HG03097 (cell line): ENCODE measurements at regions not wholly inside any gene's neighbourhood (a gene's known extent, or its start where the extent isn't known, plus 50 kb on each side); places are given as distances from the start of the nearest gene placed in this dataset.

Experiments
- ATAC-seq: cut with Tn5 transposase; IDR thresholded peaks from one replicate; pipeline ENCODE4 v1.9.1; 2021; ENCODE audit not compliant: unreplicated experiment, low FRiP score

GRCh38 chr2:183606022-183606717 lies 481.9 kb downstream of the NUP35 start:
- no peak for ATAC-seq

GRCh38 chr2:183606718-183607085 lies 482.5 kb downstream of the NUP35 start:
- no peak for ATAC-seq

- no peak for ATAC-seq
Measured at GRCh38 chr2:183607995-183608394, 483.8 kb downstream of the NUP35 start.

- ATAC-seq, result no peak
Measured at GRCh38 chr2:183608747-183609146, 484.5 kb downstream of the NUP35 start.

GRCh38 chr2:183610724-183611123 lies 486.5 kb downstream of the NUP35 start:
- no peak for ATAC-seq

GRCh38 chr2:183614799-183615435 lies 490.7 kb downstream of the NUP35 start:
- ATAC-seq, result no peak

- ATAC-seq, result no peak
Measured at GRCh38 chr2:183623227-183623626, 499.0 kb downstream of the NUP35 start.

GRCh38 chr2:183630964-183631363 lies 506.7 kb downstream of the NUP35 start:
- ATAC-seq, result no peak

- no peak for ATAC-seq
Measured at GRCh38 chr2:183656121-183656520, 531.9 kb downstream of the NUP35 start.

GRCh38 chr2:183665425-183665824 lies 541.2 kb downstream of the NUP35 start:
- no peak for ATAC-seq

- ATAC-seq, result no peak
Measured at GRCh38 chr2:183666031-183666430, 541.8 kb downstream of the NUP35 start.

GRCh38 chr2:183671233-183671632 lies 547.0 kb downstream of the NUP35 start:
- ATAC-seq, result no peak

- no peak for ATAC-seq
Measured at GRCh38 chr2:183678908-183679307, 554.7 kb downstream of the NUP35 start.

- ATAC-seq, result no peak
Measured at GRCh38 chr2:183680573-183680972, 556.3 kb downstream of the NUP35 start.

- ATAC-seq, result no peak
Measured at GRCh38 chr2:183684686-183685085, 560.4 kb downstream of the NUP35 start.

- ATAC-seq, result no peak
Measured at GRCh38 chr2:183696028-183696427, 571.8 kb downstream of the NUP35 start.

GRCh38 chr2:183709829-183710228 lies 585.6 kb downstream of the NUP35 start:
- ATAC-seq, result no peak

GRCh38 chr2:183718246-183718645 lies 594.0 kb downstream of the NUP35 start:
- ATAC-seq, result no peak

GRCh38 chr2:183723278-183723677 lies 599.0 kb downstream of the NUP35 start:
- no peak for ATAC-seq

GRCh38 chr2:183729380-183729779 lies 605.1 kb downstream of the NUP35 start:
- no peak for ATAC-seq

- ATAC-seq, result no peak
Measured at GRCh38 chr2:183740241-183740640, 616.0 kb downstream of the NUP35 start.

- no peak for ATAC-seq
Measured at GRCh38 chr2:183752571-183752970, 628.3 kb downstream of the NUP35 start.
